IMR-90 (cell line): ENCODE measurements at regions not wholly inside any gene's neighbourhood (a gene's known extent, or its start where the extent isn't known, plus 50 kb on each side); places are given as distances from the start of the nearest gene placed in this dataset.

Experiments used
- ATAC-seq: fragments of 200-7000 bp; cut with Tn5 transposase; 2 replicates; pipeline ENCODE4 v1.9.1; 2020; ENCODE audit warnings: low read depth, mild to moderate bottlenecking, moderate library complexity
- BruUV-seq: library from RNA; stranded (reverse); fragments of 400-500 nt; replicated peaks from 2 replicates; lab custom pipeline; 2021; lab: Mats Ljungman, UMichigan
- CTCF ChIA-PET: fragments of 300-600 bp; formaldehyde crosslinking; extraction: SDS; loops from one replicate; lab custom pipeline; 2021; ENCODE audit warnings: antibody characterized with exemption; lab: Yijun Ruan, JAX
- POLR2A ChIA-PET: fragments of 300-600 bp; sonication (Branson Sonifier 250); formaldehyde crosslinking; loops from one replicate; lab custom pipeline; 2022; ENCODE audit warnings: antibody characterized with exemption; ENCODE audit not compliant: unreplicated experiment; lab: Charles Lee
- DNase-seq: peaks from one replicate; pipeline ENCODE4 v3.0.0; 2013
- H2AFZ ChIP-seq: replicated peaks from 2 replicates; pipeline ENCODE3; 2013; ENCODE audit warnings: low read length, mild to moderate bottlenecking; ENCODE audit not compliant: poor library complexity
- H2AK5ac ChIP-seq: 2 replicates; pipeline ENCODE4 v1.6.1; 2013; ENCODE audit warnings: low read depth, low read length, inconsistent platforms
- H2AK9ac ChIP-seq: replicated peaks from 2 replicates; pipeline ENCODE3; 2013; ENCODE audit warnings: mild to moderate bottlenecking, low read depth, low read length, moderate library complexity; ENCODE audit not compliant: poor library complexity
- H2BK120ac ChIP-seq: 2 replicates; pipeline ENCODE4 v1.6.1; 2013; ENCODE audit warnings: low read depth, low read length, inconsistent platforms
- H2BK15ac ChIP-seq: 3 replicates; pipeline ENCODE4 v1.6.1; 2013; ENCODE audit warnings: low read depth, low read length, inconsistent platforms
- H2BK20ac ChIP-seq: 2 replicates; pipeline ENCODE4 v1.6.1; 2013; ENCODE audit warnings: low read depth, mild to moderate bottlenecking, inconsistent platforms, low read length, moderate library complexity
- H2BK5ac ChIP-seq: 2 replicates; pipeline ENCODE4 v1.6.1; 2013; ENCODE audit warnings: mild to moderate bottlenecking, low read depth, low read length, inconsistent platforms; ENCODE audit not compliant: poor library complexity, severe bottlenecking
- H3K14ac ChIP-seq: replicated peaks from 2 replicates; pipeline ENCODE4 v1.6.1; 2013; ENCODE audit warnings: low read depth, low read length, inconsistent platforms
- H3K18ac ChIP-seq: 2 replicates; pipeline ENCODE4 v1.6.1; 2013; ENCODE audit warnings: low read depth, low read length, control low read depth
- H3K23ac ChIP-seq: 2 replicates; pipeline ENCODE4 v1.6.1; 2013; ENCODE audit warnings: low read depth, low read length, inconsistent platforms
- H3K27ac ChIP-seq: 2 replicates; pipeline ENCODE4 v1.5.1; 2013; ENCODE audit warnings: mild to moderate bottlenecking, control low read depth, low read length; ENCODE audit not compliant: insufficient read depth
- H3K27me3 ChIP-seq: 2 replicates; pipeline ENCODE4 v1.6.1; 2013; ENCODE audit warnings: low read length; ENCODE audit not compliant: control insufficient read depth, insufficient read depth
- H3K36me3 ChIP-seq: 2 replicates; pipeline ENCODE4 v1.6.1; 2013; ENCODE audit warnings: low read length, mixed read lengths; ENCODE audit not compliant: control insufficient read depth, insufficient read depth
- H3K4ac ChIP-seq: 2 replicates; pipeline ENCODE4 v1.6.1; 2013; ENCODE audit warnings: low read depth, low read length, inconsistent platforms
- H3K4me1 ChIP-seq: 2 replicates; pipeline ENCODE4 v1.6.1; 2013; ENCODE audit warnings: low read length, mixed read lengths; ENCODE audit not compliant: control insufficient read depth, insufficient read depth
- H3K4me2 ChIP-seq: 2 replicates; pipeline ENCODE4 v1.6.1; 2013; ENCODE audit warnings: low read depth, mild to moderate bottlenecking, control low read depth, low read length, moderate library complexity
- H3K4me3 ChIP-seq: 2 replicates; pipeline ENCODE4 v1.5.1; 2013; ENCODE audit warnings: low read depth, mild to moderate bottlenecking, control low read depth, low read length, moderate library complexity; ENCODE audit not compliant: insufficient read depth
- H3K56ac ChIP-seq: 2 replicates; pipeline ENCODE4 v1.6.1; 2013; ENCODE audit warnings: low read length, inconsistent platforms; ENCODE audit not compliant: insufficient read depth; ENCODE audit errors: extremely low read depth
- H3K79me1 ChIP-seq, 2 experiments: 2 replicates each; pipeline ENCODE4 v1.6.1; 2013; ENCODE audit warnings: low read length in 2 of 2, inconsistent platforms in 1 of 2, low read depth in 1 of 2
- H3K9ac ChIP-seq: 2 replicates; pipeline ENCODE4 v1.6.1; 2013; ENCODE audit warnings: low read depth, low read length, control low read depth
- H3K9me1 ChIP-seq: 2 replicates; pipeline ENCODE4 v1.6.1; 2013; ENCODE audit warnings: low read length, inconsistent platforms; ENCODE audit not compliant: insufficient read depth
- H3K9me3 ChIP-seq: 2 replicates; pipeline ENCODE4 v1.6.1; 2013; ENCODE audit warnings: low read length; ENCODE audit not compliant: control insufficient read depth, insufficient read depth
- H4K20me1 ChIP-seq: 2 replicates; pipeline ENCODE4 v1.6.1; 2013; ENCODE audit warnings: low read length, inconsistent platforms; ENCODE audit not compliant: insufficient read depth
- H4K5ac ChIP-seq: 2 replicates; pipeline ENCODE4 v1.6.1; 2013; ENCODE audit warnings: mild to moderate bottlenecking, low read depth, low read length, control low read depth
- H4K8ac ChIP-seq, 2 experiments: 2 replicates each; pipeline ENCODE4 v1.6.1; 2013; ENCODE audit warnings: low read depth in 2 of 2, low read length in 2 of 2, control low read depth in 1 of 2, inconsistent platforms in 1 of 2
- H4K91ac ChIP-seq: 2 replicates; pipeline ENCODE4 v1.6.1; 2013; ENCODE audit warnings: low read depth, low read length, inconsistent platforms; ENCODE audit not compliant: insufficient read depth
- ELK1 ChIP-seq: fragments of 150-350 bp; IDR thresholded peaks from 2 replicates; pipeline ENCODE4 v1.6.1; 2016; ENCODE audit warnings: low read depth, mild to moderate bottlenecking, low read length, moderate library complexity, borderline replicate concordance
- NFE2L2 ChIP-seq: fragments of 150-350 bp; IDR thresholded peaks from 2 replicates; pipeline ENCODE4 v1.6.1; 2016; ENCODE audit warnings: low read depth, mild to moderate bottlenecking, low read length
- dilution Hi-C: fragments of 300-500 bp; cut with HindIII; formaldehyde crosslinking; loops from one replicate; pipeline ENCODE4 v1.14.3; 2018; ENCODE audit warnings: low sequenced_read_pairs; ENCODE audit not compliant: unreplicated experiment
- in situ Hi-C: fragments of 300-500 bp; cut with MboI; formaldehyde crosslinking; loops from 3 replicates; pipeline ENCODE4 v1.14.3; 2019; ENCODE audit warnings: low sequenced_read_pairs, inconsistent platforms, mixed read lengths
- intact Hi-C: fragments of 100-400 bp; cut with micrococcal nuclease; formaldehyde crosslinking; loops from 2 replicates; pipeline ENCODE4 v1.10.0; 2022

DNA sequence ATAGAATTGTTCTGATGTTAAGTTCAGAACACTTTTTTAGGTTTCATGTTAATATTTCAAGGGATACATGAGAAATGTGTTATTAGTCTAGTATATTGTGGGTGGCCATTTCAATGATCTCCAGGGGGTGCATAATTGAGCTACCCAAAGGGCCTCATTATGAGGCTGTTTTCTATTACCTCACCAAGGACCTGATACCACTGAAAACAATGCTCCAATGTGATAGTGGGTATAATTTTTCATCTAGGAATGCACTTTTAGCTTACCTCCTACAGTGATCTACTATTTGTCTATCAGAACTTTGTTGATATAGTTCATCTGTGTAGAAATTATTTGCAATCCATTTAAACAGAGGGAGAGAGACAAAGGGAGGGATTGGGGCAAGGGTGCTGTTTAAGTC is 106.8 kb upstream of the HS3ST5 start:
- DNase-seq (no peak), ATAC-seq (no peak)
- ChIA-PET POLR2A (no interaction called here), CTCF (no interaction called here)
- no peak overlapping the region for H2AFZ ChIP-seq
- H2AK5ac ChIP-seq = no peak overlapping the region
- no peak overlapping the region for H4K91ac ChIP-seq
- no peak overlapping the region for H2BK120ac ChIP-seq
- intact Hi-C loops = no loop called here
- H3K9me3 ChIP-seq = no peaks in the 10 kb centered on the region
- BruUV-seq = no TSS peak
- no peak overlapping the region for H3K18ac ChIP-seq
- no peak overlapping the region for H2AK9ac ChIP-seq
- H4K5ac ChIP-seq = no peak overlapping the region
- H3K9me1 ChIP-seq = no peaks in the 10 kb centered on the region
- H3K27ac ChIP-seq = no peak overlapping the region
- no peak overlapping the region for H3K23ac ChIP-seq
- H3K9ac ChIP-seq = no peak overlapping the region
- H2BK5ac ChIP-seq = no peak overlapping the region
- H4K20me1 ChIP-seq = no peaks in the 10 kb centered on the region
- no peak overlapping the region for H4K8ac ChIP-seq
- no peaks in the 10 kb centered on the region for H3K27me3 ChIP-seq
- dilution Hi-C loops = no loop called here
- no peaks in the 10 kb centered on the region for H3K79me1 ChIP-seq
- in situ Hi-C loops = no loop called here
- no peak overlapping the region for H2BK20ac ChIP-seq
- H2BK15ac ChIP-seq = no peak overlapping the region
- H3K36me3 ChIP-seq = no peaks in the 10 kb centered on the region
- no peaks in the 10 kb centered on the region for H3K4me1 ChIP-seq
- H3K4ac ChIP-seq = no peak overlapping the region
- H3K14ac ChIP-seq = no peak overlapping the region
- H3K56ac ChIP-seq = no peak overlapping the region
- H3K4me2 ChIP-seq = no peak overlapping the region
- no peak overlapping the region for H3K4me3 ChIP-seq
- no peak for TF ChIP-seq NFE2L2
- no peak for TF ChIP-seq ELK1
